ENCODE measurements at regions not wholly inside any gene's neighbourhood (a gene's known extent, or its start where the extent isn't known, plus 50 kb on each side); places are given as distances from the start of the nearest gene placed in this dataset.

DNA sequence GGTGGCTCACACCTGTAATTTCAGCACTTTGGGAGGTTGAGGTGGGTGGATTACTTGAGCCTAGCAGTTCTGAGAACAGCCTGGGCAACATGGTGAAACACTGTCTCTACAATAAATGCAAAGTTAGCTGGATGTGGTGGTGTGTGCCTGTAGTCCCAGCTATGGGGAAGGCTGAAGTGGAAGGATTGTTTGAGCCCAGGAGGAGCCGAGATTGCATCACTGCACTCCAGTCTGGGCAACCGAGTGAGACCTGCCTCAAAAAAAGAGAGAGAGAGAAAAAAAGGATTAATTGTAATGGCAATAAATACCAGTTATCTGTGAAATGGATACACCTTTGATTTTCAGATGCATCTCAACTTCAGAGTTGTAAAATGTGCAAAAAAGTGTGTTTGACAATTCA is 58.8 kb downstream of the SPRY1 start:
- Histone ChIP-seq H4K20me1 (ENCODE audit: control insufficient read depth, insufficient read depth, low read depth, low read length) (no peaks in the 10 kb centered on the region), H3K4me2 (ENCODE audit: low read length) (no peak overlapping the region), H3K4me1 (ENCODE audit: control insufficient read depth, low read length) (peaks cover 38% of the 10 kb centered on the region), H3K9me2 (replicated peaks; ENCODE audit: control insufficient read depth, low read length) (no peaks in the 10 kb centered on the region), H3K9me3 (ENCODE audit: control insufficient read depth, insufficient read depth, low read length) (no peaks in the 10 kb centered on the region), H3K27me3 (ENCODE audit: control insufficient read depth, low read length) (no peaks in the 10 kb centered on the region), H3K27ac (ENCODE audit: low read depth, low read length) (no peak overlapping the region), H3K79me2 (ENCODE audit: control insufficient read depth, low read length) (no peaks in the 10 kb centered on the region), H3K4me3 (ENCODE audit: low read length) (no peak overlapping the region), H3K36me3 (ENCODE audit: control insufficient read depth, low read length) (no peaks in the 10 kb centered on the region), H3F3A (ENCODE audit: control insufficient read depth, insufficient read depth) (no peaks in the 10 kb centered on the region)
- TF ChIP-seq, protein P1, sequence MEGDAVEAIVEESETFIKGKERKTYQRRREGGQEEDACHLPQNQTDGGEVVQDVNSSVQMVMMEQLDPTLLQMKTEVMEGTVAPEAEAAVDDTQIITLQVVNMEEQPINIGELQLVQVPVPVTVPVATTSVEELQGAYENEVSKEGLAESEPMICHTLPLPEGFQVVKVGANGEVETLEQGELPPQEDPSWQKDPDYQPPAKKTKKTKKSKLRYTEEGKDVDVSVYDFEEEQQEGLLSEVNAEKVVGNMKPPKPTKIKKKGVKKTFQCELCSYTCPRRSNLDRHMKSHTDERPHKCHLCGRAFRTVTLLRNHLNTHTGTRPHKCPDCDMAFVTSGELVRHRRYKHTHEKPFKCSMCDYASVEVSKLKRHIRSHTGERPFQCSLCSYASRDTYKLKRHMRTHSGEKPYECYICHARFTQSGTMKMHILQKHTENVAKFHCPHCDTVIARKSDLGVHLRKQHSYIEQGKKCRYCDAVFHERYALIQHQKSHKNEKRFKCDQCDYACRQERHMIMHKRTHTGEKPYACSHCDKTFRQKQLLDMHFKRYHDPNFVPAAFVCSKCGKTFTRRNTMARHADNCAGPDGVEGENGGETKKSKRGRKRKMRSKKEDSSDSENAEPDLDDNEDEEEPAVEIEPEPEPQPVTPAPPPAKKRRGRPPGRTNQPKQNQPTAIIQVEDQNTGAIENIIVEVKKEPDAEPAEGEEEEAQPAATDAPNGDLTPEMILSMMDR (IDR thresholded peaks at IDR 0.05; ENCODE audit: low read depth, low read length, poor library complexity, severe bottlenecking) = no peak
- no peak for TF ChIP-seq EZH2phosphoT487 (IDR thresholded peaks at IDR 0.05; ENCODE audit: borderline replicate concordance, low read length)

DNA sequence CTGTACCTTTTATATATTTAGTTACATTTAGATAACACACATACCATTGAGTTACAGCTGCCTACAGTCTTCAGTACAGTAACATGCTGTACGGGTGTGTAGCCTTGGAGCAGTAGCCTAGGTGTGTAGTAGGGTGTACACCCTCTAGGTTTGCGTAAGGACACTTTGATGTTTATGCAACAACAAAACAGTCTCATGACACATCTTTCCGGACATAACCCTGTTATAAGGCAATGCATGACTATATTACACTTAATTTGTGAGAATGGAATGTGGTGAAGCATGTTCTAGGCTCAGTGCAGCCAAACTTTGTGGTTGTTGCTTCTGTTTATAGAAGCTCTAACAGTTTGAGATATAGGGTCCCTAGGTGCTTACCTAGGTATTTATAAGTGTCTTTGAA is 65.4 kb downstream of the SPRY1 start:
- H3K79me2 ChIP-seq (ENCODE audit: control insufficient read depth, low read length) = no peaks in the 10 kb centered on the region
- H3K27me3 ChIP-seq (ENCODE audit: control insufficient read depth, low read length) = no peaks in the 10 kb centered on the region
- peaks cover 19% of the 10 kb centered on the region for H3K4me1 ChIP-seq (ENCODE audit: control insufficient read depth, low read length)
- H3K27ac ChIP-seq (ENCODE audit: low read depth, low read length) = no peak overlapping the region
- H3K4me2 ChIP-seq (ENCODE audit: low read length) = no peak overlapping the region
- no peaks in the 10 kb centered on the region for H3K36me3 ChIP-seq (ENCODE audit: control insufficient read depth, low read length)
- no peaks in the 10 kb centered on the region for H3K9me3 ChIP-seq (ENCODE audit: control insufficient read depth, insufficient read depth, low read length)
- TF ChIP-seq, protein P1 (IDR thresholded peaks at IDR 0.05; ENCODE audit: low read depth, low read length, poor library complexity, severe bottlenecking) = no peak
- TF ChIP-seq EZH2phosphoT487 (IDR thresholded peaks at IDR 0.05; ENCODE audit: borderline replicate concordance, low read length) = no peak
- no peaks in the 10 kb centered on the region for H3K9me2 ChIP-seq (replicated peaks; ENCODE audit: control insufficient read depth, low read length)
- H3K4me3 ChIP-seq (ENCODE audit: low read length) = no peak overlapping the region
- no peaks in the 10 kb centered on the region for H4K20me1 ChIP-seq (ENCODE audit: control insufficient read depth, insufficient read depth, low read depth, low read length)
- H3F3A ChIP-seq (ENCODE audit: control insufficient read depth, insufficient read depth) = no peaks in the 10 kb centered on the region

DNA sequence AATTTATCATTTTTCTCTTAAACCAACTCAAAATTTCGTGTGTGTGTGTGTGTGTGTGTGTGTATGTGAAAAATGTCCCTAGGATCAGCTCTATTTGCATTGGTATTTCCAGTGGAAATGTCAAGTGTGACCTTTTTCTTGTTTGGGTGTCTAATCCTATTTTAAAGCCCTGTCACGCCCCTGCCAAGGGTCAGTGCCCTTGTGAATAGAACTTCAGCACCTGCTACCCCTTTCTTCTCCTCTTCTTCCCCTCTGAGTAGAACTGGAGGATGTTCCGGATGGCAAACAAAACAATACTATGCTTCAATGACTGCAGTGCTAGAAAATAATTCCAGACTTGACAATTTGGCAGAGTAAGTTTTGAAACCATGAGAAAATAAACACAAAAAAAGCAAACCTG is 67.3 kb downstream of the SPRY1 start:
- no peaks in the 10 kb centered on the region for H3F3A ChIP-seq (ENCODE audit: control insufficient read depth, insufficient read depth)
- TF ChIP-seq, protein P1 (IDR thresholded peaks at IDR 0.05; ENCODE audit: low read depth, low read length, poor library complexity, severe bottlenecking) = no peak
- no peak for TF ChIP-seq EZH2phosphoT487 (IDR thresholded peaks at IDR 0.05; ENCODE audit: borderline replicate concordance, low read length)
- no peaks in the 10 kb centered on the region for H4K20me1 ChIP-seq (ENCODE audit: control insufficient read depth, insufficient read depth, low read depth, low read length)
- H3K27ac ChIP-seq (ENCODE audit: low read depth, low read length) = no peak overlapping the region
- peak overlapping the region; percentile 14; the same call in 1 of the 2 replicates for H3K4me3 ChIP-seq (ENCODE audit: low read length)
- peaks cover 19% of the 10 kb centered on the region for H3K4me1 ChIP-seq (ENCODE audit: control insufficient read depth, low read length)
- H3K4me2 ChIP-seq (ENCODE audit: low read length) = peak overlapping the region; percentile 52
- no peaks in the 10 kb centered on the region for H3K79me2 ChIP-seq (ENCODE audit: control insufficient read depth, low read length)
- no peaks in the 10 kb centered on the region for H3K36me3 ChIP-seq (ENCODE audit: control insufficient read depth, low read length)
- no peaks in the 10 kb centered on the region for H3K9me3 ChIP-seq (ENCODE audit: control insufficient read depth, insufficient read depth, low read length)
- no peaks in the 10 kb centered on the region for H3K27me3 ChIP-seq (ENCODE audit: control insufficient read depth, low read length)
- H3K9me2 ChIP-seq (replicated peaks; ENCODE audit: control insufficient read depth, low read length) = no peaks in the 10 kb centered on the region

DNA sequence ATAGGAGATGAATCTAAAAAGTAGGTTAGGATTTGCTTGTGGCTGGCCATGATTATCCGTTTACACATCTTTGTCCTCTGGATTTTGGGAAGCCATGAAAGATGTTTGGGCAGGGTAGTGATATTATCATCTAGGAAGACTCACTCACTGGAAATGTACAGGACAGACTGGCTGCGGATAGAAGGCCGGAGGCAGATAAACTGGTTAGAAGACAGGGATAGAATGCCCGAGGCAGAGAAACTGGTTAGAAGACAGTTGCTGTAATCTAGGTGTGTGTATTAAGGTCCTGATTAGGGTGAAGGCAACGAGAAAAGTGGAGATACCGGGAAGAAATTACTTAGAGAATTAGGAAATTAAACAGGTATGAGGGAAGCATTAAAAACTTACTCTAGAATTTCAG is 68.8 kb downstream of the SPRY1 start:
- Histone ChIP-seq H3K27me3 (ENCODE audit: control insufficient read depth, low read length) (no peaks in the 10 kb centered on the region), H3K4me2 (ENCODE audit: low read length) (no peak overlapping the region), H3F3A (ENCODE audit: control insufficient read depth, insufficient read depth) (no peaks in the 10 kb centered on the region), H4K20me1 (ENCODE audit: control insufficient read depth, insufficient read depth, low read depth, low read length) (no peaks in the 10 kb centered on the region), H3K4me3 (ENCODE audit: low read length) (no peak overlapping the region), H3K4me1 (ENCODE audit: control insufficient read depth, low read length) (peaks cover 22% of the 10 kb centered on the region), H3K79me2 (ENCODE audit: control insufficient read depth, low read length) (no peaks in the 10 kb centered on the region), H3K9me3 (ENCODE audit: control insufficient read depth, insufficient read depth, low read length) (no peaks in the 10 kb centered on the region), H3K9me2 (replicated peaks; ENCODE audit: control insufficient read depth, low read length) (no peaks in the 10 kb centered on the region), H3K27ac (ENCODE audit: low read depth, low read length) (no peak overlapping the region), H3K36me3 (ENCODE audit: control insufficient read depth, low read length) (no peaks in the 10 kb centered on the region)
- TF ChIP-seq, protein P1 (IDR thresholded peaks at IDR 0.05; ENCODE audit: low read depth, low read length, poor library complexity, severe bottlenecking) = no peak
- no peak for TF ChIP-seq EZH2phosphoT487 (IDR thresholded peaks at IDR 0.05; ENCODE audit: borderline replicate concordance, low read length)

Data from DOHH2 (cell line).